ENCODE measurements at regions not wholly inside any gene's neighbourhood (a gene's known extent, or its start where the extent isn't known, plus 50 kb on each side); places are given as distances from the start of the nearest gene placed in this dataset.

- no peak for TF ChIP-seq ARID4A (CRISPR knock-in tag; IDR thresholded peaks at IDR 0.05; ENCODE audit: borderline replicate concordance)
Measured at GRCh38 chrY:13053501-13053900, 148.8 kb downstream of the DDX3Y start (continued).

GRCh38 chrY:13066372-13066771 lies 161.7 kb downstream of the DDX3Y start:
- in situ Hi-C loops (cut with HindIII; ENCODE audit: extremely low pct_ligation_motif_present, low pct_unique_long_range_greater_than_20kb) = no loop called here
- Histone ChIP-seq H3K9me3 (ENCODE audit: low read length) (no peaks in the 10 kb centered on the region), H3K36me3 (replicated peaks in 1 of 2; ENCODE audit: control insufficient read depth in 1 of 2, insufficient read depth in 2 of 2, low read length in 2 of 2) (no peaks in the 10 kb centered on the region), H3K4me3 (replicated peaks in 1 of 3; ENCODE audit: insufficient read depth in 1 of 3, low read depth in 2 of 3, low read length in 3 of 3) (no peak overlapping the region), H3K27me3 (ENCODE audit: control insufficient read depth in 1 of 2, insufficient read depth in 2 of 2, low read length in 2 of 2) (no peaks in the 10 kb centered on the region), H3K27ac (ENCODE audit: extremely low read length, insufficient read depth, low read length) (no peak overlapping the region), H3K9ac (ENCODE audit: insufficient read depth, low read depth, low read length) (no peak overlapping the region), H3K79me2 (ENCODE audit: insufficient read depth, low read length) (no peaks in the 10 kb centered on the region), H3K4me1 (ENCODE audit: insufficient read depth, low read length) (no peaks in the 10 kb centered on the region), H3K4me2 (ENCODE audit: low read depth, low read length) (no peak overlapping the region), H4K20me1 (ENCODE audit: insufficient read depth, low read length) (no peaks in the 10 kb centered on the region), H2AFZ (ENCODE audit: low read length) (no peak overlapping the region)
- intact Hi-C loops (cut with micrococcal nuclease; ENCODE audit: unreplicated experiment) = no loop called here
- BruUV-seq (replicated peaks) = no TSS peak
- ChIA-PET POLR2A (no interaction called here), CTCF (ENCODE audit: low intra/inter-chr PET ratio, low total read pairs) (no interaction called here)
- ATAC-seq = no peak
- no peak for FAIRE-seq
- no peak for DNase-seq (ENCODE audit: low spot score)
- no peak for TF ChIP-seq FOXP1 (IDR thresholded peaks at IDR 0.05)
- TF ChIP-seq FOXP1 (CRISPR knock-in tag; IDR thresholded peaks at IDR 0.05) = no peak
- TF ChIP-seq BCL6 (CRISPR knock-in tag; IDR thresholded peaks at IDR 0.05) = no peak
- TF ChIP-seq SMAD1 (CRISPR knock-in tag; IDR thresholded peaks at IDR 0.05; ENCODE audit: borderline replicate concordance, low read depth) = no peak
- no peak for TF ChIP-seq ZXDC (CRISPR knock-in tag; IDR thresholded peaks at IDR 0.05)
- no peak for TF ChIP-seq ZNF564 (CRISPR knock-in tag; IDR thresholded peaks at IDR 0.05)
- no peak for TF ChIP-seq ZNF883 (CRISPR knock-in tag; IDR thresholded peaks at IDR 0.05; ENCODE audit: not compliant biosample characterization)
- no peak for TF ChIP-seq ZSCAN25 (CRISPR knock-in tag; IDR thresholded peaks at IDR 0.05)
- no peak for TF ChIP-seq ARNT2 (CRISPR knock-in tag; IDR thresholded peaks at IDR 0.05; ENCODE audit: low read depth)
- no peak for TF ChIP-seq HOXA9 (CRISPR knock-in tag; IDR thresholded peaks at IDR 0.05; ENCODE audit: borderline replicate concordance)
- no peak for TF ChIP-seq SIN3A (IDR thresholded peaks at IDR 0.05; ENCODE audit: borderline replicate concordance, low read depth, low read length)
- no peak for TF ChIP-seq KDM4B (CRISPR knock-in tag; IDR thresholded peaks at IDR 0.05)
- no peak for TF ChIP-seq ZNF576 (CRISPR knock-in tag; IDR thresholded peaks at IDR 0.05)
- TF ChIP-seq SKIL (CRISPR knock-in tag; IDR thresholded peaks at IDR 0.05; ENCODE audit: borderline replicate concordance) = no peak
- TF ChIP-seq ARID2 (CRISPR knock-in tag; IDR thresholded peaks at IDR 0.05; ENCODE audit: borderline replicate concordance) = no peak
